Activated CD4-positive, alpha-beta T cell treated with anti-CD3 and anti-CD28 coated beads, Interleukin-2, Interleukin-4, amounts not matched to agents 100 ng/mL and 50 ng/mL, durations not matched to agents 16 hours and 8 hours (primary cell): ENCODE measurements at regions not wholly inside any gene's neighbourhood (a gene's known extent, or its start where the extent isn't known, plus 50 kb on each side); places are given as distances from the start of the nearest gene placed in this dataset.
"Not testable (repeated sequence)": the region's sequence is repeated elsewhere in the genome, so short reads cannot be mapped to it uniquely, and the experiment has no call there.

Experiments used
- DNase-seq: peaks from one replicate; pipeline ENCODE4 v3.0.0-alpha.2; 2020; ENCODE audit warnings: low spot score

- no peak for DNase-seq
Observed at GRCh38 chr16:75837681-75838080, 111.4 kb upstream of the CPHXL start.

- no peak for DNase-seq
Observed at GRCh38 chr16:75841517-75841916, 115.2 kb upstream of the CPHXL start.

GRCh38 chr16:75847172-75847571, 120.9 kb upstream of the CPHXL start:
- DNase-seq, result no peak

GRCh38 chr16:75854152-75854551, 127.9 kb upstream of the CPHXL start:
- no peak for DNase-seq

GRCh38 chr16:75860326-75861053, 134.2 kb upstream of the CPHXL start:
- DNase-seq, result no peak

- DNase-seq, result no peak
Observed at GRCh38 chr16:75861311-75862097, 135.2 kb upstream of the CPHXL start.

- no peak for DNase-seq
Observed at GRCh38 chr16:75862098-75862386, 135.8 kb upstream of the CPHXL start.

GRCh38 chr16:75864243-75864642, 138.0 kb upstream of the CPHXL start:
- no peak for DNase-seq

- DNase-seq, result no peak
Observed at GRCh38 chr16:75865736-75866135, 139.4 kb upstream of the CPHXL start.

GRCh38 chr16:75868636-75869632, 142.6 kb upstream of the CPHXL start:
- no peak for DNase-seq

- not testable (repeated sequence) for DNase-seq
Observed at GRCh38 chr16:75881280-75881679, 155.0 kb upstream of the CPHXL start.

GRCh38 chr16:75899163-75899562, 172.9 kb upstream of the CPHXL start:
- no peak for DNase-seq

GRCh38 chr16:75908331-75909117, 182.2 kb upstream of the CPHXL start:
- no peak for DNase-seq

GRCh38 chr16:75909746-75910145, 183.5 kb upstream of the CPHXL start:
- no peak for DNase-seq

GRCh38 chr16:75911896-75912295, 185.6 kb upstream of the CPHXL start:
- DNase-seq, result no peak

- no peak for DNase-seq
Observed at GRCh38 chr16:75913958-75914357, 187.7 kb upstream of the CPHXL start.

- no peak for DNase-seq
Observed at GRCh38 chr16:75916451-75916850, 190.2 kb upstream of the CPHXL start.

GRCh38 chr16:75918109-75918508, 191.8 kb upstream of the CPHXL start:
- DNase-seq, result no peak

- no peak for DNase-seq
Observed at GRCh38 chr16:75919664-75920063, 193.4 kb upstream of the CPHXL start.

GRCh38 chr16:75921281-75921680, 195.0 kb upstream of the CPHXL start:
- DNase-seq, result no peak

- DNase-seq, result no peak
Observed at GRCh38 chr16:75922250-75922649, 196.0 kb upstream of the CPHXL start.

- DNase-seq, result no peak
Observed at GRCh38 chr16:75924397-75924796, 198.1 kb upstream of the CPHXL start.
